K562 (cell line): ENCODE measurements at regions not wholly inside any gene's neighbourhood (a gene's known extent, or its start where the extent isn't known, plus 50 kb on each side); places are given as distances from the start of the nearest gene placed in this dataset.

Experiments used
- BMI1 ChIP-seq: fragments of 150-350 bp; IDR thresholded peaks from 2 replicates; pipeline ENCODE4 v1.6.1; 2014; ENCODE audit warnings: low read length
- C11orf30 ChIP-seq: fragments of 450-650 bp; IDR thresholded peaks from 2 replicates; pipeline ENCODE4 v1.6.1; 2016; ENCODE audit warnings: low read depth, mild to moderate bottlenecking
- CSDE1 ChIP-seq, 2 experiments: fragments of 450-650 bp; IDR thresholded peaks; 2 replicates each; pipeline ENCODE4 v1.6.1; 2016; ENCODE audit warnings: mild to moderate bottlenecking in 1 of 2
- ELF1 ChIP-seq: fragments of 200-800 bp; sonication (Bioruptor generic); IDR thresholded peaks from 2 replicates; pipeline ENCODE4 v1.6.1; 2016; ENCODE audit warnings: missing genetic modification characterization, missing compliant biosample characterization
- ESRRA ChIP-seq: fragments of 450-650 bp; IDR thresholded peaks from 2 replicates; pipeline ENCODE4 v1.6.1; 2014; ENCODE audit warnings: low read depth, mild to moderate bottlenecking, moderate library complexity, borderline replicate concordance
- FOXM1 ChIP-seq, 2 experiments: fragments of 450-650 bp in 1 of 2; sonication (generic) in 1 of 2; formaldehyde crosslinking in 1 of 2; IDR thresholded peaks; 2 replicates each; pipeline versions ENCODE4 v1.6.1 to v1.9.0; 2017 to 2022; ENCODE audit warnings: low read depth in 2 of 2, mild to moderate bottlenecking in 2 of 2, missing genetic modification reagents in 1 of 2, moderate library complexity in 1 of 2
- ILK ChIP-seq: fragments of 450-650 bp; IDR thresholded peaks from 2 replicates; pipeline ENCODE4 v1.6.1; 2016; ENCODE audit warnings: missing genetic modification characterization, low read depth, mild to moderate bottlenecking, missing compliant biosample characterization, moderate library complexity, borderline replicate concordance
- KLF16 ChIP-seq: IDR thresholded peaks from 2 replicates; pipeline ENCODE4 v1.6.1; 2016; ENCODE audit warnings: antibody characterized with exemption
- MCM5 ChIP-seq: fragments of 450-650 bp; IDR thresholded peaks from 2 replicates; pipeline ENCODE4 v1.6.1; 2016; ENCODE audit warnings: low read depth
- NCOA6 ChIP-seq: fragments of 450-650 bp; IDR thresholded peaks from 2 replicates; pipeline ENCODE4 v1.6.1; 2017; ENCODE audit warnings: mild to moderate bottlenecking
- POLR2B ChIP-seq: fragments of 450-650 bp; IDR thresholded peaks from 2 replicates; pipeline ENCODE4 v1.6.1; 2018; ENCODE audit warnings: low read depth; ENCODE audit not compliant: partially characterized antibody
- RCOR1 ChIP-seq, 2 experiments: IDR thresholded peaks; 2 replicates each; pipeline ENCODE4 v1.6.1; 2012; ENCODE audit warnings: low read depth in 2 of 2, low read length in 2 of 2, borderline replicate concordance in 1 of 2, improper control_type of control experiment in 1 of 2
- SMAD1 ChIP-seq: fragments of 150-350 bp; IDR thresholded peaks from 2 replicates; pipeline ENCODE4 v1.6.1; 2014; ENCODE audit warnings: low read length, low read depth; ENCODE audit not compliant: partially characterized antibody
- SMARCC2 ChIP-seq: fragments of 450-650 bp; IDR thresholded peaks from 2 replicates; pipeline ENCODE4 v1.6.1; 2017; ENCODE audit warnings: antibody characterized with exemption, moderate library complexity, mild to moderate bottlenecking, low read depth
- ZEB2 ChIP-seq: fragments of 450-650 bp; IDR thresholded peaks from 2 replicates; pipeline ENCODE4 v1.6.1; 2016
- ZNF316 ChIP-seq: fragments of 450-650 bp; IDR thresholded peaks from 2 replicates; pipeline ENCODE4 v1.6.1; 2016
- ZNF589 ChIP-seq: fragments of 200-800 bp; sonication (Bioruptor generic); IDR thresholded peaks from 2 replicates; pipeline ENCODE4 v1.6.1; 2016; ENCODE audit warnings: low read depth, missing genetic modification characterization, missing compliant biosample characterization
- TF ChIP-seq, protein P1 (sequence below): sonication (generic); IDR thresholded peaks from 2 replicates; pipeline ENCODE4 v1.6.1; 2016
- TF ChIP-seq, protein P2 (sequence below): IDR thresholded peaks from 3 replicates; pipeline ENCODE4 v1.6.1; 2011; ENCODE audit warnings: borderline replicate concordance, mild to moderate bottlenecking, moderate library complexity; ENCODE audit not compliant: insufficient read length; ENCODE audit errors: extremely low read depth
- TF ChIP-seq, protein P3 (sequence below): fragments of 450-650 bp; IDR thresholded peaks from 2 replicates; pipeline ENCODE4 v1.6.1; 2016; ENCODE audit warnings: antibody characterized with exemption
- TF ChIP-seq, protein P4 (sequence below), 2 experiments: fragments of 450-650 bp in 1 of 2; sonication (generic) in 1 of 2; formaldehyde crosslinking in 1 of 2; IDR thresholded peaks in 1 of 2; conservative IDR thresholded peaks in 1 of 2; 2 replicates each; pipeline versions ENCODE4 v1.6.1 to v1.8.1; 2016 to 2023; ENCODE audit warnings: mild to moderate bottlenecking in 2 of 2, moderate library complexity in 2 of 2, inconsistent platforms in 1 of 2, missing genetic modification reagents in 1 of 2

GRCh38 chr1:199937161-199937560, 90.3 kb upstream of the NR5A2 start (continued):
- TF ChIP-seq FOXM1 (IDR thresholded peaks at IDR 0.05; ENCODE audit: low read depth), result no peak
- no peak for TF ChIP-seq FOXM1 (CRISPR knock-in tag; IDR thresholded peaks at IDR 0.05; ENCODE audit: low read depth)
- no peak for TF ChIP-seq SMARCC2
- TF ChIP-seq, protein P1, sequence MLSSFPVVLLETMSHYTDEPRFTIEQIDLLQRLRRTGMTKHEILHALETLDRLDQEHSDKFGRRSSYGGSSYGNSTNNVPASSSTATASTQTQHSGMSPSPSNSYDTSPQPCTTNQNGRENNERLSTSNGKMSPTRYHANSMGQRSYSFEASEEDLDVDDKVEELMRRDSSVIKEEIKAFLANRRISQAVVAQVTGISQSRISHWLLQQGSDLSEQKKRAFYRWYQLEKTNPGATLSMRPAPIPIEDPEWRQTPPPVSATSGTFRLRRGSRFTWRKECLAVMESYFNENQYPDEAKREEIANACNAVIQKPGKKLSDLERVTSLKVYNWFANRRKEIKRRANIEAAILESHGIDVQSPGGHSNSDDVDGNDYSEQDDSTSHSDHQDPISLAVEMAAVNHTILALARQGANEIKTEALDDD, result no peak
- TF ChIP-seq ZNF589 (CRISPR knock-in tag), result no peak
- no peak for TF ChIP-seq KLF16
- TF ChIP-seq, protein P2, sequence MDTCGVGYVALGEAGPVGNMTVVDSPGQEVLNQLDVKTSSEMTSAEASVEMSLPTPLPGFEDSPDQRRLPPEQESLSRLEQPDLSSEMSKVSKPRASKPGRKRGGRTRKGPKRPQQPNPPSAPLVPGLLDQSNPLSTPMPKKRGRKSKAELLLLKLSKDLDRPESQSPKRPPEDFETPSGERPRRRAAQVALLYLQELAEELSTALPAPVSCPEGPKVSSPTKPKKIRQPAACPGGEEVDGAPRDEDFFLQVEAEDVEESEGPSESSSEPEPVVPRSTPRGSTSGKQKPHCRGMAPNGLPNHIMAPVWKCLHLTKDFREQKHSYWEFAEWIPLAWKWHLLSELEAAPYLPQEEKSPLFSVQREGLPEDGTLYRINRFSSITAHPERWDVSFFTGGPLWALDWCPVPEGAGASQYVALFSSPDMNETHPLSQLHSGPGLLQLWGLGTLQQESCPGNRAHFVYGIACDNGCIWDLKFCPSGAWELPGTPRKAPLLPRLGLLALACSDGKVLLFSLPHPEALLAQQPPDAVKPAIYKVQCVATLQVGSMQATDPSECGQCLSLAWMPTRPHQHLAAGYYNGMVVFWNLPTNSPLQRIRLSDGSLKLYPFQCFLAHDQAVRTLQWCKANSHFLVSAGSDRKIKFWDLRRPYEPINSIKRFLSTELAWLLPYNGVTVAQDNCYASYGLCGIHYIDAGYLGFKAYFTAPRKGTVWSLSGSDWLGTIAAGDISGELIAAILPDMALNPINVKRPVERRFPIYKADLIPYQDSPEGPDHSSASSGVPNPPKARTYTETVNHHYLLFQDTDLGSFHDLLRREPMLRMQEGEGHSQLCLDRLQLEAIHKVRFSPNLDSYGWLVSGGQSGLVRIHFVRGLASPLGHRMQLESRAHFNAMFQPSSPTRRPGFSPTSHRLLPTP, result no peak
- TF ChIP-seq, protein P3, sequence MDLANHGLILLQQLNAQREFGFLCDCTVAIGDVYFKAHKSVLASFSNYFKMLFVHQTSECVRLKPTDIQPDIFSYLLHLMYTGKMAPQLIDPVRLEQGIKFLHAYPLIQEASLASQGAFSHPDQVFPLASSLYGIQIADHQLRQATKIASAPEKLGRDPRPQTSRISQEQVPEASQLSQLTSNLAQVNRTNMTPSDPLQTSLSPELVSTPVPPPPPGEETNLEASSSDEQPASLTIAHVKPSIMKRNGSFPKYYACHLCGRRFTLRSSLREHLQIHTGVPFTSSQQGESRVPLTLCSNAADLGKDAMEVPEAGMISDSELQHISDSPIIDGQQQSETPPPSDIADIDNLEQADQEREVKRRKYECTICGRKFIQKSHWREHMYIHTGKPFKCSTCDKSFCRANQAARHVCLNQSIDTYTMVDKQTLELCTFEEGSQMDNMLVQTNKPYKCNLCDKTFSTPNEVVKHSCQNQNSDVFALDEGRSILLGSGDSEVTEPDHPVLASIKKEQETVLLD, result no peak
- no peak for TF ChIP-seq NCOA6
- TF ChIP-seq ZNF316, result peak; percentile 88
- no peak for TF ChIP-seq ELF1
- TF ChIP-seq ILK (tag), result no peak
- no peak for TF ChIP-seq BMI1
- TF ChIP-seq SMAD1, result no peak
- no peak for TF ChIP-seq MCM5
- TF ChIP-seq POLR2B, result no peak
- no peak for TF ChIP-seq RCOR1 (IDR thresholded peaks at IDR 0.05; ENCODE audit: borderline replicate concordance in 1 of 2, low read depth in 2 of 2, low read length in 2 of 2)
- no peak for TF ChIP-seq ESRRA
- no peak for TF ChIP-seq ZEB2
- no peak for TF ChIP-seq CSDE1 (IDR thresholded peaks at IDR 0.05)
- TF ChIP-seq, protein P4, sequence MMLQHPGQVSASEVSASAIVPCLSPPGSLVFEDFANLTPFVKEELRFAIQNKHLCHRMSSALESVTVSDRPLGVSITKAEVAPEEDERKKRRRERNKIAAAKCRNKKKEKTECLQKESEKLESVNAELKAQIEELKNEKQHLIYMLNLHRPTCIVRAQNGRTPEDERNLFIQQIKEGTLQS (IDR thresholded peaks at IDR 0.05), result no peak
- TF ChIP-seq, protein P4 (CRISPR knock-in tag; conservative IDR thresholded peaks at IDR 0.05), result no peak
- TF ChIP-seq C11orf30, result peak; percentile 73
- TF ChIP-seq, all 486 proteins: peak for 4
